Keratinocyte (primary cell): ENCODE measurements at regions not wholly inside any gene's neighbourhood (a gene's known extent, or its start where the extent isn't known, plus 50 kb on each side); places are given as distances from the start of the nearest gene placed in this dataset.

Source experiments
- DNase-seq: peaks from one replicate; pipeline ENCODE4 v3.0.0-alpha.2; 2011; ENCODE audit warnings: low read depth, missing footprints, low spot score
- FAIRE-seq: peaks from 2 replicates; lab custom pipeline; 2011; peaks lifted over from hg19 to GRCh38; lab: Jason Lieb, UNC
- H2AFZ ChIP-seq: 2 replicates; pipeline ENCODE4 v1.6.0; 2012; ENCODE audit warnings: low read length, control low read depth, inconsistent platforms; ENCODE audit not compliant: control insufficient read depth
- H3K27ac ChIP-seq: 2 replicates; pipeline ENCODE4 v1.5.1; 2011; ENCODE audit warnings: low read length; ENCODE audit not compliant: control insufficient read depth, insufficient read depth
- H3K27me3 ChIP-seq: 3 replicates; pipeline ENCODE4 v1.6.0; 2011; ENCODE audit warnings: low read length; ENCODE audit not compliant: control insufficient read depth, insufficient read depth; ENCODE audit errors: extremely low read depth
- H3K36me3 ChIP-seq, 2 experiments: 2 replicates in 1 of 2; 3 replicates in 1 of 2; pipeline ENCODE4 v1.5.1; 2011; ENCODE audit warnings: low read length in 2 of 2, mild to moderate bottlenecking in 1 of 2; ENCODE audit not compliant: control insufficient read depth in 2 of 2, insufficient read depth in 2 of 2; ENCODE audit errors: extremely low read depth in 1 of 2
- H3K4me1 ChIP-seq: 3 replicates; pipeline ENCODE4 v1.5.1; 2011; ENCODE audit warnings: low read length; ENCODE audit not compliant: control insufficient read depth, insufficient read depth; ENCODE audit errors: extremely low read depth
- H3K4me2 ChIP-seq: 3 replicates; pipeline ENCODE4 v1.6.0; 2011; ENCODE audit warnings: low read depth, low read length; ENCODE audit not compliant: control insufficient read depth, insufficient read depth; ENCODE audit errors: extremely low read depth
- H3K4me3 ChIP-seq, 3 experiments: fragments of 200-600 bp in 1 of 3; sonication (generic) in 1 of 3; 2 replicates in 2 of 3; 3 replicates in 1 of 3; pipeline ENCODE4 v1.5.1; 2011 to 2016; ENCODE audit warnings: low read length in 3 of 3, mild to moderate bottlenecking in 3 of 3, control low read depth in 2 of 3, inconsistent platforms in 1 of 3, low read depth in 1 of 3, mixed read lengths in 1 of 3, mixed run types in 1 of 3, moderate library complexity in 1 of 3; ENCODE audit not compliant: control insufficient read depth in 2 of 3, insufficient read depth in 2 of 3; ENCODE audit errors: extremely low read depth in 1 of 3
- H3K79me2 ChIP-seq: 2 replicates; pipeline ENCODE4 v1.6.0; 2012; ENCODE audit warnings: low read length; ENCODE audit not compliant: control insufficient read depth, insufficient read depth
- H3K9ac ChIP-seq: 3 replicates; pipeline ENCODE4 v1.6.0; 2011; ENCODE audit warnings: low read length; ENCODE audit not compliant: control insufficient read depth, insufficient read depth; ENCODE audit errors: extremely low read depth
- H3K9me1 ChIP-seq: 3 replicates; pipeline ENCODE4 v1.6.0; 2011; ENCODE audit warnings: low read length; ENCODE audit not compliant: control insufficient read depth, insufficient read depth; ENCODE audit errors: extremely low read depth
- H3K9me3 ChIP-seq: 2 replicates; pipeline ENCODE4 v1.5.1; 2012; ENCODE audit warnings: low read depth, low read length; ENCODE audit not compliant: control insufficient read depth
- H4K20me1 ChIP-seq: 3 replicates; pipeline ENCODE4 v1.6.0; 2011; ENCODE audit warnings: low read length; ENCODE audit not compliant: control insufficient read depth, insufficient read depth; ENCODE audit errors: extremely low read depth
- EZH2 ChIP-seq: IDR thresholded peaks from one replicate; pipeline ENCODE4 v1.6.1; 2012; ENCODE audit warnings: inconsistent platforms, mild to moderate bottlenecking, low read length, moderate library complexity
- dilution Hi-C: fragments of 300-500 bp; cut with MboI; formaldehyde crosslinking; loops from one replicate; pipeline ENCODE4 v1.7.0; 2020; ENCODE audit warnings: low sequenced_read_pairs; ENCODE audit not compliant: extremely low pct_ligation_motif_present
- TF ChIP-seq, protein P1 (sequence below), 3 experiments: IDR thresholded peaks in 1 of 3; conservative IDR thresholded peaks in 1 of 3; optimal IDR thresholded peaks in 1 of 3; 2 replicates in 2 of 3; 3 replicates in 1 of 3; pipeline versions ENCODE3 to v1.5.1; 2011; ENCODE audit warnings: low read length in 3 of 3, mild to moderate bottlenecking in 3 of 3, moderate library complexity in 2 of 3, control low read depth in 1 of 3, inconsistent platforms in 1 of 3; ENCODE audit not compliant: insufficient read depth in 2 of 3; ENCODE audit errors: extremely low read depth in 1 of 3

GRCh38 chr1:78799926-78800325, 150.3 kb downstream of the IFI44 start:
- Histone ChIP-seq H3K4me2 (no peak overlapping the region), H3K27ac (no peak overlapping the region), H3K36me3 (no peaks in the 10 kb centered on the region), H3K9me3 (no peaks in the 10 kb centered on the region), H2AFZ (no peak overlapping the region), H3K27me3 (no peaks in the 10 kb centered on the region), H3K9me1 (no peaks in the 10 kb centered on the region), H3K9ac (no peak overlapping the region), H3K4me3 (no peak overlapping the region), H3K4me1 (no peaks in the 10 kb centered on the region), H3K79me2 (no peaks in the 10 kb centered on the region), H4K20me1 (no peaks in the 10 kb centered on the region)
- dilution Hi-C loops = no loop called here
- FAIRE-seq (no peak), DNase-seq (no peak)
- TF ChIP-seq EZH2 = no peak
- TF ChIP-seq, protein P1, sequence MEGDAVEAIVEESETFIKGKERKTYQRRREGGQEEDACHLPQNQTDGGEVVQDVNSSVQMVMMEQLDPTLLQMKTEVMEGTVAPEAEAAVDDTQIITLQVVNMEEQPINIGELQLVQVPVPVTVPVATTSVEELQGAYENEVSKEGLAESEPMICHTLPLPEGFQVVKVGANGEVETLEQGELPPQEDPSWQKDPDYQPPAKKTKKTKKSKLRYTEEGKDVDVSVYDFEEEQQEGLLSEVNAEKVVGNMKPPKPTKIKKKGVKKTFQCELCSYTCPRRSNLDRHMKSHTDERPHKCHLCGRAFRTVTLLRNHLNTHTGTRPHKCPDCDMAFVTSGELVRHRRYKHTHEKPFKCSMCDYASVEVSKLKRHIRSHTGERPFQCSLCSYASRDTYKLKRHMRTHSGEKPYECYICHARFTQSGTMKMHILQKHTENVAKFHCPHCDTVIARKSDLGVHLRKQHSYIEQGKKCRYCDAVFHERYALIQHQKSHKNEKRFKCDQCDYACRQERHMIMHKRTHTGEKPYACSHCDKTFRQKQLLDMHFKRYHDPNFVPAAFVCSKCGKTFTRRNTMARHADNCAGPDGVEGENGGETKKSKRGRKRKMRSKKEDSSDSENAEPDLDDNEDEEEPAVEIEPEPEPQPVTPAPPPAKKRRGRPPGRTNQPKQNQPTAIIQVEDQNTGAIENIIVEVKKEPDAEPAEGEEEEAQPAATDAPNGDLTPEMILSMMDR (optimal IDR thresholded peaks at IDR 0.05 in 1 of 3, IDR thresholded peaks at IDR 0.05 in 1 of 3, conservative IDR thresholded peaks at IDR 0.05 in 1 of 3; ENCODE audit: extremely low read depth in 1 of 3, insufficient read depth in 2 of 3, low read length in 3 of 3) = no peak

- Histone ChIP-seq H3K27me3 (no peaks in the 10 kb centered on the region), H3K9me1 (no peaks in the 10 kb centered on the region), H3K9me3 (no peaks in the 10 kb centered on the region), H3K36me3 (no peaks in the 10 kb centered on the region), H3K79me2 (no peaks in the 10 kb centered on the region), H3K4me1 (no peaks in the 10 kb centered on the region), H3K9ac (no peak overlapping the region), H2AFZ (no peak overlapping the region), H3K4me2 (no peak overlapping the region), H3K4me3 (no peak overlapping the region), H3K27ac (no peak overlapping the region), H4K20me1 (no peaks in the 10 kb centered on the region)
- DNase-seq (no peak), FAIRE-seq (no peak)
- dilution Hi-C loops = no loop called here
- TF ChIP-seq, protein P1 (optimal IDR thresholded peaks at IDR 0.05 in 1 of 3, IDR thresholded peaks at IDR 0.05 in 1 of 3, conservative IDR thresholded peaks at IDR 0.05 in 1 of 3; ENCODE audit: extremely low read depth in 1 of 3, insufficient read depth in 2 of 3, low read length in 3 of 3) = no peak
- TF ChIP-seq EZH2 = no peak
These were observed 164.5 kb downstream of the IFI44 start for GRCh38 chr1:78814176-78814575.
